Stimulated activated naive CD8-positive, alpha-beta T cell treated with anti-CD3 and anti-CD28 coated beads, Interleukin-15, Interleukin-2, amounts not matched to agents 100 ng/mL and 50 ng/mL, for 24 hours (primary cell): ENCODE measurements at regions not wholly inside any gene's neighbourhood (a gene's known extent, or its start where the extent isn't known, plus 50 kb on each side); places are given as distances from the start of the nearest gene placed in this dataset.
"Not testable (repeated sequence)": the region's sequence is repeated elsewhere in the genome, so short reads cannot be mapped to it uniquely, and the experiment has no call there.

Source experiments
- H3K27ac Mint-ChIP-seq: one replicate; pipeline ENCODE4 v1.8.0; 2021; ENCODE audit warnings: mild to moderate bottlenecking, mixed read lengths
- H3K27me3 Mint-ChIP-seq: one replicate; pipeline ENCODE4 v1.8.0; 2021; ENCODE audit warnings: mixed read lengths
- H3K36me3 Mint-ChIP-seq: one replicate; pipeline ENCODE4 v1.8.0; 2021; ENCODE audit warnings: low read depth, mixed read lengths
- H3K4me1 Mint-ChIP-seq: one replicate; pipeline ENCODE4 v1.8.0; 2021; ENCODE audit warnings: low read depth, mixed read lengths
- H3K4me3 Mint-ChIP-seq: one replicate; pipeline ENCODE4 v1.8.0; 2021; ENCODE audit warnings: mild to moderate bottlenecking, mixed read lengths
- H3K9me3 Mint-ChIP-seq: one replicate; pipeline ENCODE4 v1.8.0; 2021; ENCODE audit warnings: mixed read lengths

DNA sequence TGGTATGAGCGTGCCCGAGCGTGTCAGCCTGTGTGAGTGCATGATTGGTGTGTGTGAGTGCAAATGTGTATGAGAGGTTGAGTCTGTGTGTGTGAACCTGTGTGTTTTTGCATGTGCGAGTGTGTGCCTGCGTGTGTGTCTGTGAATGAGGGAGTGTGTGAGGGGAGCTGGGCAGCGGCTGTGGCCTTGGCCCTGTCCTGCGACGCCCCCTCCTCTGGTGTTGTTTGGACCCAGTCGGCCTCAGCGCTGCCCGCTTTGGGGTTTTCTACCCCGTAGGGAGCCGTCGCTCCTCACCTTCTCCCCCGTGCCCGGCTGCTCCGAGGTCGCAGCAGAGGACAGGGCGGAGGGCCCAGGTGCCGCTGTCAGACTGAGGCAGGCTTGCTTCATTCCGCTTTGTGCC is 69.0 kb downstream of the TMEM121 start:
- H3K4me1 Mint-ChIP-seq, H3K36me3 Mint-ChIP-seq, H3K4me3 Mint-ChIP-seq, H3K27ac Mint-ChIP-seq, H3K9me3 Mint-ChIP-seq, H3K27me3 Mint-ChIP-seq: not testable (repeated sequence)

DNA sequence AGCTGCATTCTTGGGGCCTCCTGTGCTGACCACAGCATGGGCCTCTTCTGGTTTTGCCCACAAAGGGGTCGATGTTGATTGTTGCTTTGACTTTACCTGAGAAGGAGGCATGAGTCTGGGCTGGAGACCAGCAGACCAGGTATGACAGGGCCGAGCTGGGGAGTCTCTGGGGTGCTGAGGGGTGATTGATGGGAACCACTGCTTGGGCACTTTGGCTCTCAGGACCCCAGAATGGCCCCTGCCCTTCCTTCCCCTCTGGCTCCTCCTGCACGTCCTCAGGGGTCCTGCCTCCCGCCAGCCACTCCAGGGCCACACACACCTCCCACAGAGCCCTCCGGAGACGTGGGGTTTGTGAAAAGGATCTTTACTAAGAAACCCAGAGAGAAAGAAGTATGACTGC is 70.0 kb downstream of the TMEM121 start:
- not testable (repeated sequence) for H3K27ac Mint-ChIP-seq, H3K27me3 Mint-ChIP-seq, H3K4me3 Mint-ChIP-seq

DNA sequence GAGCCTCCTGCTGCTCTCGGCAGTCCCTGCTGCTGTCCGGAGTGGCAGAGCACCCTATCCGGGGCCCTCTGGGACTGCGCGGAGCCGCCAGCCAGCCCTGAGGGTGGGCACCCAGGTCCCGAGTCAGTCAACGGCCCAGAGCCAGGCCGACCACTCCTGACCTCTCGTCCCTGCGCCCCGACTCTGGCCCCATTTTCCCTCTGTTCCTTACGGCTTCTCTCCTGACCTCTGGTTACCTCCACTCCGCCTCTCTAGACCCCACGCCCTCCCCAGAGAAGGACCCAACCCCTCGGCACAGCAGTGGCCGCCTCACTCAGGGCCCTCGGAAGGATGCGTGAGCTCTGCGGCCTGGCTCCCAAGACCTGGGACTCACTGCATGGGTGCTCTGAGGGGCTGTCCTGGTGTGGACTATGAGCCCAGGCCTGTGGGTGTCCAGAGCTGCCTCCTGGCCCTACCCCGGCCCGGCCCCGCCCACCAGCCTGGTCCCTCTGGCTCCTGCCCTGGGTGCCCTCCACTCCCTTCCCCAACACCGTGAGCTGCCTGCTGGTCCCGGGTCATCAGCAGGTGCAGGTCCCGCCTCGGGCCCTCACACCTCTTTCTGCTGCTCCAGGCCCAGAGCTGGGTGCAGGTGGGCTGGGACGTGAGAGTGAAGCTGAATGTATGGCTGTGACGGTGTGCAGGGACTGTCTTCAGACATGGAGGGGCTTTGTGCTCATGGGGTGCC is 71.8 kb downstream of the TMEM121 start:
- H3K4me3 Mint-ChIP-seq, H3K27me3 Mint-ChIP-seq, H3K27ac Mint-ChIP-seq, H3K36me3 Mint-ChIP-seq, H3K4me1 Mint-ChIP-seq, H3K9me3 Mint-ChIP-seq: not testable (repeated sequence)

More for the DNA sequence above, 70.0 kb downstream of the TMEM121 start:
- H3K4me1 Mint-ChIP-seq, H3K9me3 Mint-ChIP-seq, H3K36me3 Mint-ChIP-seq: not testable (repeated sequence)

DNA sequence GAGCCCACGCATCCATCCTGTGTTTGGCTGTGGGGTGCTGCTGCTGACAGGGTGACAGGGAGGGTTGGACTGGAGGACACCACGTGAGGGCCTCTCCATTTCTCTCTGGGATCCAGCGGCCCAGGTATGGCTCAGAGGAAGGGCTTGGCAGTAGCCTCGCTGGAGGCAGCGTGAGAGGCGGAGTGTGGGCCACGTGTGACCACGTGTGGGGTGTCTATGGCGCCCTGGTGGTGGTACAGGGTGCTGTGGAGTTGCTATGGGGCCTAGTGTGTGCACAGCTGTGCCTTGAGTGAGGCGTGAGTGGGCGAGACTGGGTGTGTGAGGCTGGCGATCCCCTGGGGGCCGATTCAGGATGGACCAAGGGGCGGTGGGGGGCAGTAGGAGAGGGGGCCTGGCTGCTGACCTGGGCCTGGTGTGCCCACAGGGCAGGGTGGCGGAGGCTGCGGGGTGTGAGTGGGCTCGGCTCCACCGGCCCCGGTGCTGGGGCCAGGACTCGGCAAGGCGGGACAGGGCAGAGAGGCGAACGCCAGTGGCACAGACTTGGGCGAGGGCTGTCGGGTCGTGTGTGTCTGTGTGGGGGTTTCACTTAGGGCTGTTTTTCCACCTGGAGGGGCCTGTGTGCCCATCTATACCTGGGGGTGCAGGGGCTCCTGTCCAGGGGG is 72.7 kb downstream of the TMEM121 start:
- not testable (repeated sequence) for H3K27ac Mint-ChIP-seq

DNA sequence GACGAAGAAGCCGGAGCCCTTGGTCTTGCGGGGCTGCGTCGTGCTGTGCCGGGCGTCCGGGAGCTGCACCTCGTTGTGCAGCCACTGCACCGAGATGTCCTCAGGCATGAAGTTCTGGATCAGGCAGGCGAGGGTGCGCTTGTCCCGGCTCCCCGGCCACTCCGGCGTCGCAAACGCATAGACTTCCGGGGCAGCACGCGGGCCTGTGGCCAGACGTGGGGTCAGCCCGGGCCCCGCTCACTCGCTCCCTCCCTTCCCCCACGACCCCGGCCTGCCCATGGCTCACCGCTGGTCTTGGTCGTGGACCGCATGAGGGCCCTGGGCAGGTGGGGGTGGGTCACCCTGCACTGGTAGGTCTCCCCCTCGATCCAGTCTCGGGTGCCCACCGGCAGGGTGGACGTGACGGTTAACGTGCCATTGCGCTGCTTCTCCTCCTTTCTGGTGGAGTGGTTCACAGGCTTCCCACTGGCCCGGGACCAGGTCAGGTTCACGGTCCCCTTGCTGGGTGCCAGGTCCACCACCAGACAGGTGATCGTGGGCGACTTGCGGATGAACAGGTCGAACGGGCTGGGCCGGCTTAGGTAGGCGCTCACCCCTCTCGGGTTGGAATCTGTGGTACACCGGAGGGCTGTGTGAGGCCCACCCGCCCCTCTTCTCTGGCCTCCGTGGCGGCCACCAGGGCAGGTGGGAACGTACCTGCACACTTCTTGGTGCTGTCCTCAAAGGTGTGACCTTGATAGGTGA is 74.0 kb downstream of the TMEM121 start:
- H3K27me3 Mint-ChIP-seq, H3K36me3 Mint-ChIP-seq, H3K4me1 Mint-ChIP-seq, H3K27ac Mint-ChIP-seq, H3K4me3 Mint-ChIP-seq, H3K9me3 Mint-ChIP-seq: not testable (repeated sequence)

More for the DNA sequence above, 72.7 kb downstream of the TMEM121 start:
- H3K4me3 Mint-ChIP-seq, H3K9me3 Mint-ChIP-seq, H3K4me1 Mint-ChIP-seq, H3K27me3 Mint-ChIP-seq, H3K36me3 Mint-ChIP-seq: not testable (repeated sequence)

DNA sequence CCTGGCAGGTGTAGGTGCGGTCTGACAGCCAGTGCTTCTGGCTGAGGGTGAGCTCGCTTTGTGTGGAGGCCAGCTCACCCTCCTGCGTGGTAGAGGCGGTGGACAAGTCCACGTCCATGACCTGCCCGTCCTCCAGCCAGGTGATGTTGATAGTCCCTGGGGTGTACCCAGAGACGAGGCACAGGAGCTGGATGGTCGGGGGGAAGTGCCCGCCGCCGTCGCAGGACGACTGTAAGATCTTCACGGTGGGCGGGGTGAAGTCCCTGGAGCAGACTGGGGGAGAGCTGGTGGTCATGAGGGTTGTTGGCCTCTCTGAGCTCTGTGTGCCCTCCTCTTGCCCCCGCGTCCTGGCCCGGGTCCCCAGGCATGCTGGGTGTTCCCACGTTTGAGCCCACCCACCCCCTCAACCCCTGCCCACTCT is 74.6 kb downstream of the TMEM121 start:
- Mint-ChIP-seq H3K27me3 (no peaks in the 10 kb centered on the region), H3K36me3 (no peaks in the 10 kb centered on the region), H3K4me1 (no peaks in the 10 kb centered on the region), H3K27ac (no peak overlapping the region), H3K4me3 (no peak overlapping the region), H3K9me3 (no peaks in the 10 kb centered on the region)

DNA sequence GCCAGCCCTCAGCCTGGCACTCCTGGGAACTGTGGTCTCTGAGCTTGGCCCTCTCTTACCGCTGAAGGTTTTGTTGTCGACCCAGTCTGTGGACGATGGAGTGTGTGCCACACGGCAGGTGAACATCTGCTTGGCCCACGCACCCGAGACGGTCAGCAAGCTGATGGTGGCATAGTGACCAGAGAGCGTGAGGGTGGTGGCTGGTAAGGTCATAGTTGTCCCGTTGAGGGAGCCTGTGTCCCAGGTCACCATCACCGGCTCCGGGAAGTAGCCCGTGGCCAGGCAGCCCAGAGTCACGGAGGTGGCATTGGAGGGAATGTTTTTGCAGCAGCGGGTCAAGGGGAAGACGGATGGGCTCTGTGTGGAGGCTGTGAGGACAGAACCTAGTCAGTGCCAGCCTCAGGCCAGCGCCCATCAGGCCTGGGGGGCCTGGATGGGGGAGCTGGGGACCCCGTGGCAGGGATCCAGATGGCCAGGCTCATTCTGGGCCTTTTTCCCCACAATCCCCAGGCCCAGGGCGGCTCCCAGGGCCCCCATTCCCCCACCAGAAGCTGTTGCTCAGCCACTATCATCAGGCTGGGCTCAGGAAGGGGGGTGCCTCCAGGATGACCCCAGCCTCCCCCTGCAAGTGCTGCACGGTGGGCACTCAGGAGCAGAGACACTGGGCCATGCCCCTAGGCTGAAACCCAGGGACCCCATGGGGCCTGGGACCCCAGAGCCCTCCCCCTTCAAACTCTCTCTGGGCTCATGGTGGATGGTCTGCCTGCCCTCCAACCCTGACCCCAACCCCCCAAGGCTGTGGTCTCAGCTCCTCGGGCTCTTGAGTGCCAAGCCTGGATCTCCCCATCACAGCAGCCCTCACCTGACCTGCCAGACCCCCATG is 75.2 kb downstream of the TMEM121 start:
- H3K36me3 Mint-ChIP-seq: no peaks in the 10 kb centered on the region
- H3K4me1 Mint-ChIP-seq: no peaks in the 10 kb centered on the region
- H3K27ac Mint-ChIP-seq: no peak overlapping the region
- no peaks in the 10 kb centered on the region for H3K27me3 Mint-ChIP-seq
- no peaks in the 10 kb centered on the region for H3K9me3 Mint-ChIP-seq
- no peak overlapping the region for H3K4me3 Mint-ChIP-seq

DNA sequence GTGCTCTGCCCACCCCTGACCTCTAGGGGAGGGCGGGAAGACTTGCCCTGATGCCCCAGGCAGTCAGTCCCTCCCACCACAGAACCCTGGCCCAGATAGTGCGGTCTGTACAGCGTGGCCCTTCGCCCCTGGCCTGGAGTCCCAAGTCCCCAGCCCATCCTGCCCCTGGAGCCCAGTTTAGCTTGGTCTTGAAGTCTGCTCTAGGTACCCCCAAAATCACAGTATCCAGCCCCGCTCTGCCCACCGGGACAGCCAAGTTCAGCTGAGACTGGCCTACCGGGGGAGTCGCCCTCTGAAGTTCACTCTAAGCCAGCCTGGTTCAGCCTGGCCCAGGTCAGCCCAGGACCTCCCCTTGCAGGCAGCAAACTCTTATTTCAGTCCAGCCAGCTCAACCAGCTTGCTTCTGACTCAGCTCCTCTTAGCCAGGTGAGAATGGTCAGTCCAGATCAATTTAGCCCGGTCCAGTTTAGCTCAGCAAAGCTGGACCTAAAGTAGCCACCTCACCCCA is 75.9 kb downstream of the TMEM121 start:
- Mint-ChIP-seq H3K27ac (no peak overlapping the region), H3K27me3 (no peaks in the 10 kb centered on the region), H3K36me3 (no peaks in the 10 kb centered on the region), H3K4me1 (no peaks in the 10 kb centered on the region), H3K4me3 (no peak overlapping the region), H3K9me3 (no peaks in the 10 kb centered on the region)

DNA sequence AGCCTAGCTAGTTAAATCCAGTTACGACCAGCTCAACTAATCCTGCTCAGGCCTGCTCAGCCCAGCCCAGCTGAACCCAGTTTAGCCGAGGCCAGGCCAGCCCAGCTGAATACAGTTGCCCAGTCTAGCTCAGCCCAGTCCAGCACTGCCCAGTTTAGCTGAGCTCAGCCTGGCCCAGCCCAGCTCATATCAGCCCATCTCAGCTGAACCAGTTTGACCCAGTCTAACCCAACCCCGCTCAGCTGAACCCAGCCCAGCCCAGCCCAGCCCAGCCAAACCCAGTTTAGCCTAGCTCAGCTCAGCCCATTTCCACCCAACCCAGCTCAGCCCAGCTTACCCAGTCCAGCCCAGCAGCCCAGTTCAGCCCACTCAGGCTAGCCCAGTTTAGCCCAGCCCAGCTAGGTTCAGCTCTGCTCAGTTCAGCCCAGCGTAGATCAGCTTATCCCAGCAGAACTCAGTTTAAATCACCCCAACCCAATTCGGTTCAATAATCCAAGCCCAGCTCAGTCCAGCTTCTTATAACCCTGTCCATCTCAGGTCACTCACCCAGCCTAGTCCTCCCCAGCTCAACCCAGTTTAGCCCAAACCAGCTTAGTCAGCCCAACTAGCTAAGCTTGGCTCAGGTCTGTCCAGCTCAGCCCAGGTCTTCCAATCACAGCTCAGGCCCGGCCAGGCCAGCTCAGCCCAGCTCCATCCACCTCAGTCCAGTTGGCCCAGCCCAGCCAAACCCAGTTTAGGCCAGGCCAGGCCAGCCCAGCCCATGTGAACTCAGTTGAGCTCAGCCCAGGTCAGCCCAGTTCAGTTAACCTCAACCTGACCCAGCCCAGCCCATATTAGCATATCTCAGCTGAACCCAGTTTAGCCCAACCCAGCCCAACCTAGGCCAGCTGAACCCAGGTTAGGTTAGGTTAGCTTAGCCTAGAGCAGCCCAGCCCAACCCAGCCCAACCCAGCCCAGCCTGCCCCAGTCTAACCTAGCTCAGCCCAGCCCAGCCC is 76.7 kb downstream of the TMEM121 start:
- H3K36me3 Mint-ChIP-seq: no peaks in the 10 kb centered on the region
- no peaks in the 10 kb centered on the region for H3K9me3 Mint-ChIP-seq
- no peak overlapping the region for H3K27ac Mint-ChIP-seq
- H3K4me1 Mint-ChIP-seq: no peaks in the 10 kb centered on the region
- no peaks in the 10 kb centered on the region for H3K27me3 Mint-ChIP-seq
- H3K4me3 Mint-ChIP-seq: no peak overlapping the region

DNA sequence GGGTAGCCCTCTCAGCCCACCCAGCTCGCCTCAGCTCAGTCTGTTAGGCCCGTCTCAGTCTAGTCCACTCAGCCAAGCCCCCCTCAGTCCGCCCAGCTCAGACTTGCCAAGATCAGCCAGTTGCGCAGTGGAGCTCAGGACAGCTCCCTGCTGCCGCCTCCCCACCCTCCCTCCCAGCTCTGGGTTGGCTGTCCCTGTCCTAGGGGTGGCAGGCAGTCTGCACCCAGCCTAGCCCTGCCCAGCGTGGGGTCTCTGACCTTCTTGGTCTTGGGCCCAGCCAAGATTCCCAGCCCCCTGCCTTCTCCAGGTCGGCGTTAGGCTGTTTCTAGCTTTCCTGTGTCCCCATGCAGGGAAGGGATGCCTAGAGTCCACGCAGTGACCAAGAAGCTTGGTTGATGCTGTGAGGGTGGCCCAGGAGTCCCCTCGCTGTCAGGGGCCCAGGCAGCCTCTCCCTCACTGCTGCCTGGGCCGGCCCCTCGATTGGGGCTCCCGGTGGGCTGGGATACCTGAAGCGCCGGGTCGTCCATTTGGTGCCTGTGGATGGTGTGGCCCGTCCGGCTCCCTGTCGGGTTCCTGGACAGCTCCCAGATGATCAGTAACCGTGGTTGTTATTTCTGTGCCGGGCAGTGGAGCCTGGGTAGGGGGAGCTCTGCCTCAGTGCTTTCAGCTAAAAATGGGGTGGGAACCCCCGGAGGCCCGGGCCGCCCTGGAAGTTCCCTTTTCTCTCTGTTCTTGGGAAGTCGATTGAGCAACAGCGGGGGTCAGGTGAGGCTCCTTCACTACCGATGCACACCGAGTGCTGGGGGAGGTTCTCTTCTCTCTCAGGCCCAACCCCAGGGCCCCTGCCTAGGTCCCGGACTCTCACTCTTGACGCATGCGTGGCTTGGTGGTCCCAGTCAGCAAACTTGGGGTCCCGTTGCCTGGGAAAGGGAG is 78.4 kb downstream of the TMEM121 start:
- not testable (repeated sequence) for H3K27me3 Mint-ChIP-seq, H3K4me3 Mint-ChIP-seq, H3K9me3 Mint-ChIP-seq, H3K36me3 Mint-ChIP-seq, H3K27ac Mint-ChIP-seq, H3K4me1 Mint-ChIP-seq

DNA sequence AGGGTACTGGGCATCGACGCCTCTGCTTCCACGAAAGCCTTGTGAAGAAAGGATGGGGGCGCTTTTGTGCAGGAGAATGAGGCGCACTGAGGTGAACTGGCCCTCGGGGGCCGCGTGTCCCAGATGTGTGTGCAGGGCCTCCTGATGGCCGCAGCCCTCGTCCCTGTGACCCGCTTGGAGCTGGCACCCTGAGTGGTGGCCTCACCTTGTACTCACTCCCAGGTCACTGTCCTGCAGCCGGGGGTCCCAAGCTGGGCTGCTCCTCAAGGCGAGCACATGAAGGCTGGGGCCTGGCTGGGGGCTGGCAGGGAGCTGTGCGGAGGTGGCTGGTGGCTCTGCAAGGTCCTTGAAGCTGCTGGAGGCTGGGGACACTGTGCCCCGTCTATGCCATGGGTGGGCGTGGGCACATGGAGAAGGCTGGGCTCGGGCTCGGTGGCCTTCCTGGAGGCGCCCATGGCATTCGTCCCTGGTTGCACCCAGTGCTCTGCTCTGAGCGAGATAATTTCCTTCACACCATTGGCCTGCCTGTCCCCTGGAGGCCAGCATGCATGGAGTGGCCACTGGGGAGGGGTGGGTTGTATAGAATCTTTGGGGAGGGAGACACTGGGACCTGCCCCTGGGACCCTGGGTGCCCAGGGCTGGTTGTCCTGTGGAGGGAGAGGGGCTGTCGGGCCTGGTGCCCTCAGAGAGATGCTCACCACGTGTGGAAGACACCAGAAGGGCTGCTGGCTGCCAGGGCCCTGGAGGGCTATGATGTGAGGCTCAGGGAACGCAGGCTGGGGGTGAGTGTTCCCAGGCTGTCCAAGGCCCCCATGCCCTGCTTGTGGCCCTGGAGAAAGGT is 79.3 kb downstream of the TMEM121 start:
- Mint-ChIP-seq H3K27ac (no peak overlapping the region), H3K9me3 (no peaks in the 10 kb centered on the region), H3K4me3 (no peak overlapping the region), H3K27me3 (no peaks in the 10 kb centered on the region), H3K4me1 (no peaks in the 10 kb centered on the region), H3K36me3 (no peaks in the 10 kb centered on the region)

DNA sequence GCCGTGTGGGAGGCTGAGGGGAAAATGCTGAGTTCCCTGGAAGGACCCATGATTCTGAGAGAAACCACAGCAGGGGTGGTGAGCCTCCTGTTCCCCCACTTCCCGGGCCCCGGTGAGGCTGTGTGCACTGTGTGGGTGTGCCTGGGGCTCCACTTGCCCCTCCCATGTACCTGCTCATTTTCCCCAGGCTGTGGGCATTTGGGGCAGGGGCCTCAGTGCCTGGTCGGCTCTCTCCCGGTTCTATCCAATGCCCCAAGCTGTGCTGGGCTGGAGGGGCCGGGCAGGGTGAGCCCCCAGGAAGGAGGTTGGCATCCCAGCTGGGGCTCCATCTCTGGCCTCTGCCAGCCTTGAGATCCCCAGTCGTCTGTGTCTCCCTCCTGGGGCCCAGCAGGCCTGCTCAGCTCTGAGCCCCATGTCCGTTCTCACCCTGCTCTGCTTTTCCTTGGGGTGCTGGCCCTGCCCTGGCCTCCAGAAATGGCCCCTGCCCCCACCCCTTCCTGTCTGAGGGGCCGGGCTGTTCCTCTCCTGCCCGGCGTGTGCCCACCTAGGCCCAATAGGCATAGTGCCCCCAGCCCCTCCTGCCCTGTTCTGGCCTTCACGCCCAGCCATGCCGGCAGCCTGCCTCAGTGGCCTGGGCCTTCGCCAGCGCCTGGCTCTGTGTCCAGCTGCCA is 80.1 kb downstream of the TMEM121 start:
- H3K9me3 Mint-ChIP-seq, H3K27me3 Mint-ChIP-seq, H3K27ac Mint-ChIP-seq, H3K4me1 Mint-ChIP-seq, H3K4me3 Mint-ChIP-seq, H3K36me3 Mint-ChIP-seq: not testable (repeated sequence)
